GM18951 (cell line): ENCODE measurements at regions not wholly inside any gene's neighbourhood (a gene's known extent, or its start where the extent isn't known, plus 50 kb on each side); places are given as distances from the start of the nearest gene placed in this dataset.

Experiments used
- POLR2A ChIP-seq: IDR thresholded peaks from 4 replicates; pipeline ENCODE4 v1.6.1; 2011; ENCODE audit warnings: mild to moderate bottlenecking; ENCODE audit not compliant: insufficient read length, insufficient read depth; ENCODE audit errors: extremely low read depth
- in situ Hi-C: fragments of 300-500 bp; cut with MboI; formaldehyde crosslinking; loops from one replicate; pipeline ENCODE4 v1.12.0; 2022; ENCODE audit warnings: low sequenced_read_pairs, mixed read lengths, inconsistent platforms; ENCODE audit not compliant: unreplicated experiment

- no peak for TF ChIP-seq POLR2A
- in situ Hi-C loops, result no loop called here
Observed at GRCh38 chr5:152853361-152853760, 448.3 kb upstream of the NMUR2 start.

DNA sequence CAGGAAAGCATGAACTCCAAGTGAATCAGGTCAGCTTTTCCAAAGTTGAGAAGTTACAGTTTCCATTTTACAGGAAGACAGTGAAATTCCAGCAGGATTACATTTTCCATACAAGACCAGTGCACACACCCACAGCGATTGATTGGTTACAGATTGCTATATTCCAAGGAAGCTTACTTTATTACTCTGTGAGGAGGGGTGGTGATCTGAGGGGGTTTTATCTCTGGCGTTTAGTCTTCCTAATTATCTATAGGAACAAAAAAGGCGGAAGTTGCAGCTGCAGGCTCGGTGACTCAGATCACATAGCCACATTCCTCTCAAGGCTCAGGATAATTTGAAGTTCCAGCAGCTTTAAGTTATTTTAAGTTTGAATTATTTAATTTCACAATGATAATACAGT is 450.4 kb upstream of the NMUR2 start:
- TF ChIP-seq POLR2A, result no peak
- in situ Hi-C loops, result no loop called here

GRCh38 chr5:152861231-152861630 is 456.2 kb upstream of the NMUR2 start:
- no peak for TF ChIP-seq POLR2A
- in situ Hi-C loops, result no loop called here

DNA sequence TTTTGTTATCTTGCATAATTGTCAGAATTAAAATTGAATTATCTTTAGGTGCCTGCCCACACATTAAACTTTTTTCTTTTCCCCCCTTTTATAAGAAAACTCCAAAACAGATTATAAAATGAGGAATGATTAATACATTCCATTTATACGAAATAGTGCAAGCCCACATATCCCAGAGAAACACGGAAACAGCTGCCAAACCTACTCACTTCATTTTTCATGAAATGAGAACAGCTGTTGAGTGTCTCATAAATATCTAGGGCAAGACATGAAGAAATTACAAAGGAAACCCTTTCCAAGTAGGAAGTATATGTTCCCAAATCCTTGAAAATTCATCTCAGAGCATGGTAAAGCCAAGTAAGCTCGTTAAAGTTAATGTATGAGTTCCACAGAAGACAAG is 459.4 kb upstream of the NMUR2 start:
- in situ Hi-C loops, result no loop called here
- TF ChIP-seq POLR2A, result no peak

GRCh38 chr5:152864991-152865390 is 459.9 kb upstream of the NMUR2 start:
- no peak for TF ChIP-seq POLR2A
- in situ Hi-C loops, result no loop called here

- TF ChIP-seq POLR2A, result no peak
- in situ Hi-C loops, result no loop called here
Observed at GRCh38 chr5:152869971-152870370, 464.9 kb upstream of the NMUR2 start.

DNA sequence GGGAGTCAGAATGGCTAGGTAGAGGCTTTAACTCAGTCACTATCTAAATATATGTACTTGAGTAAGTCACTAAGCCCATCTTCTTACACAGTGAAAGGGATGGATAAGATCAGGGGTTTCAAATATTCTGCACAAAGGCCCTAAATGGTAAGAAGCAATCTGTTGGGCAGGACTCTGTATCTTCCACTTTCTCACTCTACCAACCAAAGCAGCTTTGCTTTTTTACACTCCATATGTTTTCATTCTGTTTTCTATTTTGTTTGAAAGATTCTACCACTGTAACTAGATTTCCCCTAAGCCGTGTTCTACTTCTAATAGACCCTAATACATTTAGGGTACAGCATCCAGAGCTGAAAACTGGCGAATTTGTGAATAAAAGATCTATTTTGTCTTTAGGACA is 477.5 kb upstream of the NMUR2 start:
- in situ Hi-C loops, result no loop called here
- TF ChIP-seq POLR2A, result no peak

DNA sequence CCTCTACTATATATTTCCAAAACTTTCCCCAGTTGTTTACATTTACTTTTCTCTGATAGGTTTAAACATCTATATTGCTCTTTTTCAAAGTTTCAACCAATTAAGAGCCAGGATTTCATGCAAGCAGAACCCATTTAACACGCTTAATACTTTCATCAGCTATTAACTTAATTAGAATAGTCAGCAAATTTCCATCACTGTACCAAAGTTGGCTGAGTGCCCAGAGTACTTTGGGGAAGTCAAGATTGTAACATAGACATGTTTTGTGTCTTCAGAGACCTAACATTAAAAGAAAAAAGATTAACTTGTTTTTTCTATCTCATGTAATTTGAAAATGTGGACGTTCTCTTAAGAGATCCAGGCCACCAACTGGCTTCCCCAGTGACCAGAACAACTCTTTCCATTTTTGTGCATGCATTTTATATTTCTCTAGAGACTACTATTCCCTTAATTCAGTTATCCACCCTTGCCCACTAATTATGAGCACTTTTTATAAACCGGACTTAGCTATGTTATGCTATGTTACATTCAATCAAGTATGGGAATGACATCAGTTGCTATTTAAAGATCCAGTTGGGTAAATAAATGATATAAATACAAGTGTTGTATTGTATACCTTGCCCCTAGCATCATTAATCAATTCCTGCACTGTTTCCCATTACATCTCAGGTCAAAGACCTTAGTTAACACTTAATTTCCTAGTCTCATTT is 478.1 kb upstream of the NMUR2 start:
- in situ Hi-C loops, result no loop called here
- TF ChIP-seq POLR2A, result no peak

DNA sequence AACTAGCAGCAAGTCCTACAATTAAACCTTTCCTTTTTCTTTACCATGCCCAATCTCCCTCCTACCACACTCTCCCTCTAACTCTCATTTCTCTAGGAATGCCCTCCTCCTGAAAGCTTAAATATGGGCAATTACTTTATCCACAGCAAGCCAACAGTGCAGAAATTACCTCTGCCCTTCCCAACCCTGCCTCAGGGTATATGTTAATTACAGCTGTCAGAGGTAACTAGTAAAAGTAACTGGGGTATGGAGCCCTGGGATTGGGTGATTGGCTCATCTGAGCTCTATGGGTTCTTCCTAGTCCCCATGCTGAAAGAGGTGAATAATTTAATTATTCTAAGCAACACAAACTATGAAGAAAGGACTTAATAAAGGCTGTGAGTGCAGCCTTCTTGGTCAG is 478.9 kb upstream of the NMUR2 start:
- no peak for TF ChIP-seq POLR2A
- in situ Hi-C loops, result no loop called here

DNA sequence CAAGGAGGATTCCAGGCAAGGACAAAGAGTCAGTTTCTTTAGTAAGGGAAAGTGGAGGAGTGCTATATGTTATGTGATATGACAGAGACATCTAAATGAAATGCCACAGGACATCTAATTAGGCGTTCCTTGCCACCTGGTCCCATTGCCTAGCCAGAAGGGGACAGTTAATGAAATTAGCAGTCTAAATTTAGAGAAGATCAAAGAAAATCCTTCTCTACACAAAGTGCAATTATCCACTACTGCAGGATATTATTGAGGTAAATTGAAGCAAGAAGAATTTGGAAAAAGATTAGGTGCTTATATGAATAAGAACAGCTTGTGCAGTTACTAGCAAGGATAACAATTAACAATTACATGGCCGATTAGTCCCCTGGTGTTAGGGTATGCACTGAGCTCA is 495.3 kb upstream of the NMUR2 start:
- no peak for TF ChIP-seq POLR2A
- in situ Hi-C loops, result no loop called here

GRCh38 chr5:152901754-152902153 is 496.7 kb upstream of the NMUR2 start:
- in situ Hi-C loops, result no loop called here

GRCh38 chr5:152905286-152905685 is 500.2 kb upstream of the NMUR2 start:
- in situ Hi-C loops, result no loop called here
- no peak for TF ChIP-seq POLR2A

More at GRCh38 chr5:152901754-152902153, 496.7 kb upstream of the NMUR2 start:
- TF ChIP-seq POLR2A, result no peak

GRCh38 chr5:152907488-152908245 is 502.6 kb upstream of the NMUR2 start:
- in situ Hi-C loops, result no loop called here
- no peak for TF ChIP-seq POLR2A

GRCh38 chr5:152912924-152913323 is 507.8 kb upstream of the NMUR2 start:
- in situ Hi-C loops, result no loop called here
- no peak for TF ChIP-seq POLR2A
